ENCODE measurements at regions not wholly inside any gene's neighbourhood (a gene's known extent, or its start where the extent isn't known, plus 50 kb on each side); places are given as distances from the start of the nearest gene placed in this dataset.

DNA sequence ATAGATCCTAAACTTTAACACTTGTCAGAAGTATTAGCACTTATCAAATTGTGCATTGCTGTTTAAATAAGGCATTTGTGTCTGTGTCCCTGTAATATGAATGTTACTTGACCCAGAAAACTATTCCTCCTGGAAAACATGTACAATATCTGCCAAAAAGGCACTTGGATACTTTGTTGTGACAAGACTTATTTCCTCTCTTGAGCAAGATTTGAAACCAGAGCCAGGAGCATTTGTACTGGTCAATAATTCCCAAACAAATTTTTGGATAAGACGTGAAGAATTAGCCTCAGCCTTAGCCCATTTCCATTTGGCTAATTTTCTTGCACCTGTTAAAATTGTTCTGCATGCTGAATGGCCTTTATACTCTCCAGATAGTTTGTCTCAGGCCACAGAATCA is 176.3 kb upstream of the GK2 start:
- no peak for TF ChIP-seq SP1 (IDR thresholded peaks at IDR 0.05)
- TF ChIP-seq, protein P1, sequence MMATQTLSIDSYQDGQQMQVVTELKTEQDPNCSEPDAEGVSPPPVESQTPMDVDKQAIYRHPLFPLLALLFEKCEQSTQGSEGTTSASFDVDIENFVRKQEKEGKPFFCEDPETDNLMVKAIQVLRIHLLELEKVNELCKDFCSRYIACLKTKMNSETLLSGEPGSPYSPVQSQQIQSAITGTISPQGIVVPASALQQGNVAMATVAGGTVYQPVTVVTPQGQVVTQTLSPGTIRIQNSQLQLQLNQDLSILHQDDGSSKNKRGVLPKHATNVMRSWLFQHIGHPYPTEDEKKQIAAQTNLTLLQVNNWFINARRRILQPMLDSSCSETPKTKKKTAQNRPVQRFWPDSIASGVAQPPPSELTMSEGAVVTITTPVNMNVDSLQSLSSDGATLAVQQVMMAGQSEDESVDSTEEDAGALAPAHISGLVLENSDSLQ (IDR thresholded peaks at IDR 0.05): no peak
- no peak for TF ChIP-seq FOXM1 (IDR thresholded peaks at IDR 0.05; ENCODE audit: borderline replicate concordance)
- TF ChIP-seq SUZ12 (IDR thresholded peaks at IDR 0.05): no peak
- TF ChIP-seq BHLHE40 (IDR thresholded peaks at IDR 0.05; ENCODE audit: borderline replicate concordance): no peak
- no peak for TF ChIP-seq L3MBTL2 (conservative IDR thresholded peaks at IDR 0.05)
- no peak for TF ChIP-seq TARDBP (IDR thresholded peaks at IDR 0.05)
- no peak for TF ChIP-seq ELF4 (IDR thresholded peaks at IDR 0.05)
- no peak for TF ChIP-seq FOXA1 (IDR thresholded peaks at IDR 0.05)

Measured in HEK293T (cell line).